Adrenal gland (tissue), 9 donors: ENCODE measurements at regions not wholly inside any gene's neighbourhood (a gene's known extent, or its start where the extent isn't known, plus 50 kb on each side); places are given as distances from the start of the nearest gene placed in this dataset.

ENCODE experiments used
- DNase-seq, 7 donors: peaks; one replicate each; pipeline ENCODE4 v3.0.0-alpha.2; 2019 to 2020
- H3K27ac ChIP-seq, 5 donors: fragments of 200-600 bp; sonication (generic) in 4 of 5; 1 replicate in 3 of 5; 2 replicates in 2 of 5; pipeline versions ENCODE4 v1.5.1 to v1.8.0; 2016 to 2020; ENCODE audit warnings: mild to moderate bottlenecking in 1 of 5
- H3K27me3 ChIP-seq: fragments of 200-600 bp; 2 replicates; pipeline ENCODE4 v1.8.0; 2021
- H3K36me3 ChIP-seq, 2 donors: fragments of 200-600 bp; replicated peaks in 1 of 2; 1 replicate in 1 of 2; 2 replicates in 1 of 2; pipeline versions ENCODE4 v1.5.1 to v1.8.0; 2018 to 2022
- H3K4me1 ChIP-seq, 2 donors: fragments of 200-600 bp; replicated peaks in 1 of 2; 1 replicate in 1 of 2; 2 replicates in 1 of 2; pipeline versions ENCODE4 v1.5.1 to v1.8.0; 2018 to 2021
- H3K4me3 ChIP-seq, 4 donors: fragments of 200-600 bp; sonication (generic) in 3 of 4; one replicate each; pipeline ENCODE4 v1.5.1; 2016 to 2018
- H3K9me3 ChIP-seq, 3 donors: fragments of 200-600 bp; sonication (generic) in 1 of 3; replicated peaks in 1 of 3; 1 replicate in 2 of 3; 2 replicates in 1 of 3; pipeline versions ENCODE4 v1.5.1 to v1.8.0; 2016 to 2021
- CTCF ChIP-seq, 6 experiments: fragments of 450-650 bp in 4 of 6; fragments of 200-600 bp in 2 of 6; sonication (generic) in 1 of 6; IDR thresholded peaks; 1 replicate in 5 of 6; 2 replicates in 1 of 6; pipeline versions ENCODE4 v1.5.1 to v1.8.0; 2016 to 2021; ENCODE audit warnings: antibody characterized with exemption in 6 of 6, mild to moderate bottlenecking in 2 of 6, moderate library complexity in 1 of 6
- POLR2A ChIP-seq, 2 donors: fragments of 450-650 bp; IDR thresholded peaks; one replicate each; pipeline ENCODE4 v1.6.1; 2017; ENCODE audit warnings: antibody characterized with exemption in 2 of 2, mild to moderate bottlenecking in 2 of 2, moderate library complexity in 1 of 2
- WGBS, 4 donors: extraction: QIAGEN DNeasy Blood & Tissue Kit in 2 of 4; methylation state at CpG; one replicate each; pipeline versions ENCODE4 v1.1.5 to v1.1.7; 2013 to 2017; 5-methylcytosine and 5-hydroxymethylcytosine counted together
- intact Hi-C, 2 donors: fragments of 100-400 bp; cut with DNase I; formaldehyde crosslinking; loops; one replicate each; pipeline versions ENCODE4 v1.14.1 to v1.15.0; 2022 to 2023
- donor health status: healthy with polysubstance abuse.
- donor health status: Bipolar disorder and iron deficiency.
- donor health status: DM: yes; HTN: yes; CAD: no.
- donor health status: DM: no; HTN: no; CAD: no.
- donor health status: DM: no; HTN: no; CAD: no.

GRCh38 chr11:119894916-119895315 is 165.9 kb upstream of the NECTIN1 start:
- Histone ChIP-seq H3K9me3 (no peaks in the 10 kb centered on the region), H3K27ac (no peak overlapping the region), H3K36me3 (no peaks in the 10 kb centered on the region), H3K4me3 (no peak overlapping the region), H3K27me3 (no peaks in the 10 kb centered on the region), H3K4me1 (no peaks in the 10 kb centered on the region)
- WGBS, 4 donors = 83 to 100% (median 90%) methylated on average over 1 to 4 of the region's 4 CpGs
- no peak for DNase-seq
- intact Hi-C loops = no loop called here
- TF ChIP-seq POLR2A (IDR thresholded peaks at IDR 0.05) (no peak), CTCF (IDR thresholded peaks at IDR 0.05) (no peak)

- Histone ChIP-seq H3K36me3 (no peaks in the 10 kb centered on the region), H3K27me3 (no peaks in the 10 kb centered on the region), H3K4me3 (no peak overlapping the region), H3K9me3 (no peaks in the 10 kb centered on the region), H3K4me1 (no peaks in the 10 kb centered on the region), H3K27ac (peak overlapping the region in 1 of 5 donors; percentile 64)
- DNase-seq = peak in 1 of 7 donors; percentile 65
- WGBS, 4 donors = 67 to 73% (median 72%) methylated on average over 12 to 16 of the region's 16 CpGs
- TF ChIP-seq CTCF (IDR thresholded peaks at IDR 0.05) (no peak), POLR2A (IDR thresholded peaks at IDR 0.05) (no peak)
- intact Hi-C loops = no loop called here
Measured at GRCh38 chr11:119892311-119892808, 163.4 kb upstream of the NECTIN1 start.

GRCh38 chr11:119891055-119891768 is 162.2 kb upstream of the NECTIN1 start:
- 66 to 78% (median 70%) methylated on average over 14 to 16 of the region's 16 CpGs for WGBS, 4 donors
- no peaks in the 10 kb centered on the region for H3K36me3 ChIP-seq
- intact Hi-C loops = no loop called here
- H3K27ac ChIP-seq = peak overlapping the region in 1 of 5 donors; percentile 64
- H3K4me3 ChIP-seq = no peak overlapping the region
- no peak for DNase-seq
- TF ChIP-seq POLR2A (IDR thresholded peaks at IDR 0.05) (no peak), CTCF (IDR thresholded peaks at IDR 0.05) (no peak)
- no peaks in the 10 kb centered on the region for H3K4me1 ChIP-seq
- no peaks in the 10 kb centered on the region for H3K9me3 ChIP-seq
- no peaks in the 10 kb centered on the region for H3K27me3 ChIP-seq

GRCh38 chr11:119890466-119890865 is 161.5 kb upstream of the NECTIN1 start:
- no peak overlapping the region for H3K4me3 ChIP-seq
- no peak for DNase-seq
- WGBS, 4 donors = 79 to 86% (median 84%) methylated on average over 5 of the region's 5 CpGs
- H3K27me3 ChIP-seq = no peaks in the 10 kb centered on the region
- H3K27ac ChIP-seq = no peak overlapping the region
- H3K4me1 ChIP-seq = no peaks in the 10 kb centered on the region
- no peaks in the 10 kb centered on the region for H3K36me3 ChIP-seq
- no peak for TF ChIP-seq POLR2A (IDR thresholded peaks at IDR 0.05)
- intact Hi-C loops = no loop called here
- no peaks in the 10 kb centered on the region for H3K9me3 ChIP-seq
